Fibroblast of mammary gland (primary cell): ENCODE measurements at regions not wholly inside any gene's neighbourhood (a gene's known extent, or its start where the extent isn't known, plus 50 kb on each side); places are given as distances from the start of the nearest gene placed in this dataset.
"Not testable (repeated sequence)": the region's sequence is repeated elsewhere in the genome, so short reads cannot be mapped to it uniquely, and the experiment has no call there.

ENCODE experiments used
- DNase-seq: peaks from one replicate; pipeline ENCODE4 v3.0.0-alpha.2; 2010; ENCODE audit warnings: low read depth
- H3K4me3 ChIP-seq: 2 replicates; pipeline ENCODE4 v1.5.1; 2011; ENCODE audit warnings: low read depth, mild to moderate bottlenecking, low read length, moderate library complexity; ENCODE audit not compliant: control insufficient read depth
- TF ChIP-seq, protein P1 (sequence below): conservative IDR thresholded peaks from 2 replicates; pipeline ENCODE4 v1.5.1; 2011; ENCODE audit warnings: low read depth, low read length, inconsistent platforms; ENCODE audit not compliant: control insufficient read depth, insufficient read depth

- no peak for DNase-seq
- no peak overlapping the region for H3K4me3 ChIP-seq
- TF ChIP-seq, protein P1, sequence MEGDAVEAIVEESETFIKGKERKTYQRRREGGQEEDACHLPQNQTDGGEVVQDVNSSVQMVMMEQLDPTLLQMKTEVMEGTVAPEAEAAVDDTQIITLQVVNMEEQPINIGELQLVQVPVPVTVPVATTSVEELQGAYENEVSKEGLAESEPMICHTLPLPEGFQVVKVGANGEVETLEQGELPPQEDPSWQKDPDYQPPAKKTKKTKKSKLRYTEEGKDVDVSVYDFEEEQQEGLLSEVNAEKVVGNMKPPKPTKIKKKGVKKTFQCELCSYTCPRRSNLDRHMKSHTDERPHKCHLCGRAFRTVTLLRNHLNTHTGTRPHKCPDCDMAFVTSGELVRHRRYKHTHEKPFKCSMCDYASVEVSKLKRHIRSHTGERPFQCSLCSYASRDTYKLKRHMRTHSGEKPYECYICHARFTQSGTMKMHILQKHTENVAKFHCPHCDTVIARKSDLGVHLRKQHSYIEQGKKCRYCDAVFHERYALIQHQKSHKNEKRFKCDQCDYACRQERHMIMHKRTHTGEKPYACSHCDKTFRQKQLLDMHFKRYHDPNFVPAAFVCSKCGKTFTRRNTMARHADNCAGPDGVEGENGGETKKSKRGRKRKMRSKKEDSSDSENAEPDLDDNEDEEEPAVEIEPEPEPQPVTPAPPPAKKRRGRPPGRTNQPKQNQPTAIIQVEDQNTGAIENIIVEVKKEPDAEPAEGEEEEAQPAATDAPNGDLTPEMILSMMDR, result no peak
Measured at GRCh38 chr12:125861299-125862281, 796.4 kb downstream of the AACS start.

GRCh38 chr12:125865236-125865635 is 800.0 kb downstream of the AACS start:
- DNase-seq, H3K4me3 ChIP-seq: not testable (repeated sequence)

DNA sequence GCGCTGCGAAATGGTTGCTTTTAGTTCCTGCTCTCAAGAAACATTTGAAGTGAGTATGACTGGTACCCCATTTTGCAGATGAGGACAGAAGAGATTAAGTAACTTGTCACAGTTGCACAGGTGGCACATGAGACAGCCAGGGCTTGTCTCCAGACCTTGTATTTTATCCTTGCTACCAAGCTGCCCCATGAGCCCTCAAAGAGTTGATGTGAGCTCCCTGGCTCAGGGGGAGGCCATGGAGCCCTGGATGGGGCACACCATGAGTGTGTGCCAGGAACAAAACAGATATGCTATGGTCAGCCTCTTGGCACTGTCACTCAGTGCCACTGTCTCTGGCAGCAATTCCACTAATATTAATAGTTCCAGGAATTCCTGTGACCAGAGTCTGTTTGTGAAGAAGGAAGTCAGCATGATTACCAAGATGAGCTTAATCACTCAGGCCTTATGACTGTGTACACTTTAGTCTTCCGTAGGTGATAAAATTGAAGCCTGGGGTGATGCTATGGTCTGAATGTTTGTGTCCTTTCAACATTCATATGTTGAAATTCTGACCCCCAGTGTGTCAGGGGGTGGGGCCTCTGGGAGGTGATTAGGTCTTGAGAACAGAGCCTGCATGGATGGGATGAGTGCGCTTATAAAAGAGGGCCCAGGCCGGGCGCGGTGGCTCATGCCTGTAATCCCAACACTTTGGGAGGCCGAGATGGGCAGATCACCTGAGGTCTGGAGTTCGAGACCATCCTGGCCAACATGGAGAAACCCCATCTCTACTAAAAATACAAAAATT is 806.8 kb downstream of the AACS start:
- no peak for DNase-seq
- H3K4me3 ChIP-seq, result no peak overlapping the region
- TF ChIP-seq, protein P1, result no peak

- TF ChIP-seq, protein P1, result no peak
- DNase-seq, result no peak
- no peak overlapping the region for H3K4me3 ChIP-seq
Measured at GRCh38 chr12:125873016-125873415, 807.8 kb downstream of the AACS start.

DNA sequence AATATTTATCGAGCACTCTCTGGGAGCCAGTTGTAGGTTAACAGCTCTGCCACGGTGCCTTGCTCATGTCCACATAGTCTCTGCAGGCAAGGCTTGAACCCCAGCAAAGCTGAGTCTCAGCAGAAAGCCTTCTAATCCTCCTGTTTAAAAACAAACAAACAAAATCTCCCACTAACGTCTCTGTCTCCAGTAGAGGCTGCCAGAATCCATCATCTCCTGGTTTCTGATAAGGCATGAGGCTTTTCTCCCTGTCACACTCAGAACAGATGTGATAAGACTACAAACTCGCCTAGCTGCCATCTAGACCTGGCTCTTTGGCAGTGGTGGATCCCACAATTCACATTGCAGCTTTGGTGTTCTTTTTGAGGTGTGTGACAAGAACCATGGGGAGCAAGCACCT is 813.2 kb downstream of the AACS start:
- H3K4me3 ChIP-seq, result no peak overlapping the region
- TF ChIP-seq, protein P1, result no peak
- no peak for DNase-seq

DNA sequence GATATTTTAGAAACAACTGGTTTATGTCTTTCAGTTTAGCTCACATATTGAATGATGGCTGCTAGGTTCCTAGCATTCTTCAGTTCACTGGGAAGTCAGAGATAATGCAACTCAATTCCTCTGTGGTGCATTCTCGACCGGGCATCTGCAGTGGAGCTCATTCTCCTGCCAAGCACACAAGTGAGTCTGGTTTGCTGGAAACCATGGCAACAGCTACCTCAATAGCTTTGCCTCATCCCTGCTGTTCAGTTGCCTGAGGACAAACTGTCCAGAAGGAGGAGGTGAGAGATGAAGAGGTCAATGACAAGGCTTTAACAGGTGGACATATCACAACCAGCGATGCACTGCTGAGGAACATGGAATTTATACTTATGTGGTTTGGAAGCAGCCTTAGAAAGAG is 816.9 kb downstream of the AACS start:
- TF ChIP-seq, protein P1, result no peak
- H3K4me3 ChIP-seq, result no peak overlapping the region
- DNase-seq, result no peak

- H3K4me3 ChIP-seq, result no peak overlapping the region
- TF ChIP-seq, protein P1, result no peak
- DNase-seq, result no peak
Measured at GRCh38 chr12:125888921-125889320, 823.7 kb downstream of the AACS start.
